ENCODE measurements at regions not wholly inside any gene's neighbourhood (a gene's known extent, or its start where the extent isn't known, plus 50 kb on each side); places are given as distances from the start of the nearest gene placed in this dataset.

- Histone ChIP-seq H3K27ac (no peak overlapping the region), H3K9me3 (no peaks in the 10 kb centered on the region), H3K4me3 (no peak overlapping the region), H3K36me3 (no peaks in the 10 kb centered on the region), H3K4me1 (peaks cover 0 to 8% (median 3%) of the 10 kb centered on the region in 4 donors), H3K27me3 (no peaks in the 10 kb centered on the region)
- no peak for TF ChIP-seq CTCF (IDR thresholded peaks at IDR 0.05)
- DNase-seq: no peak
- intact Hi-C loops (cut with DNase I; ENCODE audit: low total_unique reads): no loop called here
These were observed 591.8 kb downstream of the BUD13 start for GRCh38 chr11:116180806-116181600.

GRCh38 chr11:116179401-116179800 lies 593.4 kb downstream of the BUD13 start:
- TF ChIP-seq CTCF (IDR thresholded peaks at IDR 0.05): no peak
- Histone ChIP-seq H3K9me3 (no peaks in the 10 kb centered on the region), H3K36me3 (no peaks in the 10 kb centered on the region), H3K4me1 (peaks cover 0 to 8% (median 3%) of the 10 kb centered on the region in 4 donors), H3K27me3 (peaks cover 0 to 7% of the 10 kb centered on the region in 2 donors), H3K4me3 (no peak overlapping the region), H3K27ac (no peak overlapping the region)
- DNase-seq: no peak
- intact Hi-C loops (cut with DNase I; ENCODE audit: low total_unique reads): no loop called here

GRCh38 chr11:116177521-116178210 lies 595.1 kb downstream of the BUD13 start:
- H3K27me3 ChIP-seq: peaks cover 0 to 7% of the 10 kb centered on the region in 2 donors
- H3K36me3 ChIP-seq: no peaks in the 10 kb centered on the region
- no peak overlapping the region for H3K4me3 ChIP-seq
- intact Hi-C loops (cut with DNase I; ENCODE audit: low total_unique reads): no loop called here
- no peak for TF ChIP-seq CTCF (IDR thresholded peaks at IDR 0.05)
- no peak for DNase-seq
- peaks cover 0 to 8% (median 3%) of the 10 kb centered on the region in 4 donors for H3K4me1 ChIP-seq
- no peaks in the 10 kb centered on the region for H3K9me3 ChIP-seq
- H3K27ac ChIP-seq: no peak overlapping the region

GRCh38 chr11:116176484-116177005 lies 596.2 kb downstream of the BUD13 start:
- DNase-seq: no peak
- no peaks in the 10 kb centered on the region for H3K36me3 ChIP-seq
- H3K4me1 ChIP-seq: peaks cover 0 to 8% (median 3%) of the 10 kb centered on the region in 4 donors
- intact Hi-C loops (cut with DNase I; ENCODE audit: low total_unique reads): no loop called here
- no peaks in the 10 kb centered on the region for H3K9me3 ChIP-seq
- H3K27me3 ChIP-seq: peaks cover 0 to 12% of the 10 kb centered on the region in 2 donors
- no peak overlapping the region for H3K27ac ChIP-seq
- H3K4me3 ChIP-seq: no peak overlapping the region
- no peak for TF ChIP-seq CTCF (IDR thresholded peaks at IDR 0.05)

GRCh38 chr11:116175707-116176106 lies 597.1 kb downstream of the BUD13 start:
- no peak overlapping the region for H3K4me3 ChIP-seq
- H3K9me3 ChIP-seq: no peaks in the 10 kb centered on the region
- H3K27me3 ChIP-seq: peaks cover 0 to 12% of the 10 kb centered on the region in 2 donors
- intact Hi-C loops (cut with DNase I; ENCODE audit: low total_unique reads): no loop called here
- peaks cover 0 to 4% (median 0%) of the 10 kb centered on the region in 4 donors for H3K4me1 ChIP-seq
- H3K27ac ChIP-seq: no peak overlapping the region
- H3K36me3 ChIP-seq: no peaks in the 10 kb centered on the region
- DNase-seq: no peak
- TF ChIP-seq CTCF (IDR thresholded peaks at IDR 0.05): no peak
